ENCODE measurements at regions not wholly inside any gene's neighbourhood (a gene's known extent, or its start where the extent isn't known, plus 50 kb on each side); places are given as distances from the start of the nearest gene placed in this dataset.

- H3K36me3 ChIP-seq (ENCODE audit: control insufficient read depth, insufficient read depth, low read length) = no peaks in the 10 kb centered on the region
- no peak for FAIRE-seq
- H3K27me3 ChIP-seq (ENCODE audit: control insufficient read depth, insufficient read depth, low read length) = peaks cover 2% of the 10 kb centered on the region
- TF ChIP-seq CTCF (IDR thresholded peaks at IDR 0.05; ENCODE audit: insufficient read depth, low read length, severe bottlenecking) = no peak
- no peak for DNase-seq (ENCODE audit: low read depth)
- H3K4me3 ChIP-seq (ENCODE audit: low read depth, low read length) = no peak overlapping the region
Measured at GRCh38 chr2:44840503-44840850, 101.0 kb upstream of the SIX3 start.

- no peak for DNase-seq (ENCODE audit: low read depth)
- TF ChIP-seq CTCF (IDR thresholded peaks at IDR 0.05; ENCODE audit: insufficient read depth, low read length, severe bottlenecking) = no peak
- Histone ChIP-seq H3K27me3 (ENCODE audit: control insufficient read depth, insufficient read depth, low read length) (peaks cover 2% of the 10 kb centered on the region), H3K36me3 (ENCODE audit: control insufficient read depth, insufficient read depth, low read length) (no peaks in the 10 kb centered on the region), H3K4me3 (ENCODE audit: low read depth, low read length) (no peak overlapping the region)
- FAIRE-seq = no peak
Measured at GRCh38 chr2:44843086-44843485, 98.4 kb upstream of the SIX3 start.

- DNase-seq (ENCODE audit: low read depth) (no peak), FAIRE-seq (no peak)
- Histone ChIP-seq H3K4me3 (ENCODE audit: low read depth, low read length) (no peak overlapping the region), H3K27me3 (ENCODE audit: control insufficient read depth, insufficient read depth, low read length) (peaks cover 2% of the 10 kb centered on the region), H3K36me3 (ENCODE audit: control insufficient read depth, insufficient read depth, low read length) (no peaks in the 10 kb centered on the region)
- TF ChIP-seq CTCF (IDR thresholded peaks at IDR 0.05; ENCODE audit: insufficient read depth, low read length, severe bottlenecking) = no peak
Measured at GRCh38 chr2:44843641-44844310, 97.7 kb upstream of the SIX3 start.

GRCh38 chr2:44844651-44845270, 96.7 kb upstream of the SIX3 start:
- TF ChIP-seq CTCF (IDR thresholded peaks at IDR 0.05; ENCODE audit: insufficient read depth, low read length, severe bottlenecking) = no peak
- H3K36me3 ChIP-seq (ENCODE audit: control insufficient read depth, insufficient read depth, low read length) = no peaks in the 10 kb centered on the region
- H3K4me3 ChIP-seq (ENCODE audit: low read depth, low read length) = no peak overlapping the region
- peak; percentile 5 for DNase-seq (ENCODE audit: low read depth)
- peaks cover 3% of the 10 kb centered on the region for H3K27me3 ChIP-seq (ENCODE audit: control insufficient read depth, insufficient read depth, low read length)
- FAIRE-seq = peak; percentile 81

- H3K36me3 ChIP-seq (ENCODE audit: control insufficient read depth, insufficient read depth, low read length) = no peaks in the 10 kb centered on the region
- H3K27me3 ChIP-seq (ENCODE audit: control insufficient read depth, insufficient read depth, low read length) = peaks cover 6% of the 10 kb centered on the region
- no peak for FAIRE-seq
- no peak overlapping the region for H3K4me3 ChIP-seq (ENCODE audit: low read depth, low read length)
- DNase-seq (ENCODE audit: low read depth) = no peak
- TF ChIP-seq CTCF (IDR thresholded peaks at IDR 0.05; ENCODE audit: insufficient read depth, low read length, severe bottlenecking) = no peak
Measured at GRCh38 chr2:44848026-44848425, 93.5 kb upstream of the SIX3 start.

GRCh38 chr2:44850016-44850415, 91.5 kb upstream of the SIX3 start:
- Histone ChIP-seq H3K4me3 (ENCODE audit: low read depth, low read length) (no peak overlapping the region), H3K36me3 (ENCODE audit: control insufficient read depth, insufficient read depth, low read length) (no peaks in the 10 kb centered on the region), H3K27me3 (ENCODE audit: control insufficient read depth, insufficient read depth, low read length) (peaks cover 6% of the 10 kb centered on the region)
- no peak for TF ChIP-seq CTCF (IDR thresholded peaks at IDR 0.05; ENCODE audit: insufficient read depth, low read length, severe bottlenecking)
- no peak for DNase-seq (ENCODE audit: low read depth)
- FAIRE-seq = no peak
